ENCODE measurements at regions not wholly inside any gene's neighbourhood (a gene's known extent, or its start where the extent isn't known, plus 50 kb on each side); places are given as distances from the start of the nearest gene placed in this dataset.
"Not testable (repeated sequence)": the region's sequence is repeated elsewhere in the genome, so short reads cannot be mapped to it uniquely, and the experiment has no call there.

GRCh38 chr1:29557701-29558600 is 321.6 kb downstream of the PTPRU start:
- intact Hi-C loops (cut with micrococcal nuclease): no loop called here

DNA sequence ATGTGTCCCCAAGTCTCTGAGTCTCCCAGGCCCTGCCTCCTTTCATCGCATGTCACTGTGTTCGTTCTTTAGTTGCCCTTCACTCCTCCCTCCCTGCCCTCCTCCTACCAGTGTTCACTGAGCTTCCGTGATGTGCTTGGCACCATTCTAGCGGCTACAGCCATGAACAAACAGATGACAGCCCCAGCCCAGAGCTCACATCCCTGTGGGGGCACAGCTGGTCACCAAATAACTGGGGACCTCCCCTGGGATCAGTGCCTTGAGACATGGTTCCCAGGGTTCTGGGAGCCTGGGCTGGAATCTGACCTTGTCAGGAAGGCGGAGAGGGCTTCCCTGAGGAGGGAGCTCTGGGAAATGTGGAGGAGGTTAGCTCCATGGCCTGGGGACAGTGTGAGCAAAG is 320.7 kb downstream of the PTPRU start:
- intact Hi-C loops (cut with micrococcal nuclease): no loop called here

DNA sequence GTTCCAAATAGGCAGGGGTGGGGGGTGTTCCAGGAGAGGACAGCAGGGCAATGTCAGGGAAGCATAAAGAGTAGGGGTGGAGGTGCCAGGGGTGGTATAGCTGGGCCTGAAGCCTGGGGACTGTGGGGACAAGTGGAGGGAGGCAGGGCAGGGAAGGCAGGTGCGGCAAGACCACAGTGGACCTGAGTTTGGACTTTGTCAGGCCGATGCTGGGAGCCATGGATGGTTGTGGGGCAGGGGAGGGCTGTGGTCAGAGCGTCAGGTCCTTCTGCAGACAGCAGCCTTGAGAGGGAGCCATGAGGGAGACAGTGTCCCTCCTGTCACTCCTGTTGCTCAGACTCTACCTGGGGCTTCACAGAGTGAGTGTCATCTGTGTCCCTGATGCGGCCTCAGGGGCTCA is 320.3 kb downstream of the PTPRU start:
- intact Hi-C loops (cut with micrococcal nuclease): no loop called here

- intact Hi-C loops (cut with micrococcal nuclease): no loop called here
These were observed 318.8 kb downstream of the PTPRU start for GRCh38 chr1:29555043-29555620.

- intact Hi-C loops (cut with micrococcal nuclease): no loop called here
These were observed 318.0 kb downstream of the PTPRU start for GRCh38 chr1:29554208-29554778.

DNA sequence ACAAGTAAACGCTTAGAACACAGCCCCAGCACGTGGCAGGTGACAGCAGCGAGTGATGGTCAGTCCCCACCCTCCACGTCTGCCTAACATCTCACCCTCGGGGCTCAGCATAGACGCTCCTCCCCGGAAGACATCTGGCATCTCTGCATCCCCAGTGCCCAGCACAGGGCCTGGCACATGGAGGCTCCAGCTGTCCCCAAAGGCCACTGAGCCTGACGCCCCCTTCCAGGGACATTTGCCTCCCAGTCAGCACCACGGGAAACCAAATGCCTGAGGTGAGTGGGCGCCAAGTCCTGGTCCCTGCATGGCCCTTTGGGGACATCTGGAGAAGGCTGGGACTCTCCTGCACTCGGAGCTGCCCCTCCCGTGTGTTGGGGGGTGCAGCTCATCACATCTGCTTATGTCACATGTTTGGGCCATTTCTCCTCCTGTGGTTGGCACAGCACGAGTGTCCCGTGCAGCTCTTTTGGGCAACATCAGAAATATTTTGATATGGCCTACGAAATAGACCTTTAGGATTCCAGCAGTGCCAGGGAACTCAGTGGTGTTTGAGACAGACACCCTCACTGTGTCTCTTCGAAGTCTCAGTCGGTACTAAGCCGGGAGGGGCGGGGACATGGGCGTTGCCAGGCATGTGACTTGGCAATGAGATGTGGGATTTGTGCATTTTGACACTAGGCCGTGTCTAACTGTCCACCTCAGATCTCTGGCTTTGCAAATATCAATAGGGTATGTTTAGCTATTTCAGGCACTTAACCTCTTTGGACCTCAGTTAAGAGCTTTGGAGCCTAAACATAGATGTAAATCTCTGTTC is 315.0 kb downstream of the PTPRU start:
- intact Hi-C loops (cut with micrococcal nuclease): no loop called here

GRCh38 chr1:29550119-29550841 is 314.0 kb downstream of the PTPRU start:
- intact Hi-C loops (cut with micrococcal nuclease): no loop called here

GRCh38 chr1:29549728-29550118 is 313.4 kb downstream of the PTPRU start:
- intact Hi-C loops (cut with micrococcal nuclease): not testable (repeated sequence)

GRCh38 chr1:29549001-29549400 is 312.7 kb downstream of the PTPRU start:
- intact Hi-C loops (cut with micrococcal nuclease): no loop called here

DNA sequence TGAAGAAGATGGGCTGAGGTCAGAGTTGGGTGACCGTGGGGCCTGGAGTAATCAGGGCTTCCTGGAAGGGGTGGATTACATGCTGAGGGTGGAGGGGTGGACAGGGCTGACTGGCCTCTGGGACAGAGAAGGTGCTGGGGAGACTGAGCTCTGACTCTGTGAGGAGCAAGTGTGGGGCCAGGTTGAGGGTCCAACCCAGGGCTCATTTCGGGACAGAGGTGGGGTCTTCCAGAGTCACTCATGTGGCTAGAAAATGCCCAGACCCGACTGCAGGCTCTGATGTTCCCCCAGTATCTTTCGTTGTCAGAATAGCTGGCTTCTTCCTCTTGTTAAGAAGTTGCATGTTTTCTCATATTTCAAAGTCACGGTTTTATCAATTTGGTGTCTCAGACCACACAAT is 311.8 kb downstream of the PTPRU start:
- intact Hi-C loops (cut with micrococcal nuclease): no loop called here

DNA sequence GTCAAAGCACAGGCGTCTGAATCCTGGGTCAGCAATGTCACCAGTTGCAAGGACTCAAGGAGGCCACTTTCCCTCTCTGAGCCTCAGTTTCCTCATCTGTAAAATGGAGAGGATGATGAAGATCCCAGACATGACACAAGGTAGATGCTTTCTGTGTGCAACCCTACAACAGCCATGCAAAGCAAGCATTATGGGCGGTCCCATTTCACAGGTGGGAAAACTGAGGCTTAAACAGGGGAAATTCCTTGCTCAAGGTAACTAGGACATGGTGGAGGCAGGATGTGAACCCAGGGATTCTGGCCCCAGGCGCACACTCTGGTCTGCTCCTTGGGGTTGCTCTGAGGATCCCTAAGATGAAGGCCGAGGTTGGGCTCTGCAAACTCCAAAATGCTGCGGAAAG is 311.0 kb downstream of the PTPRU start:
- intact Hi-C loops (cut with micrococcal nuclease): no loop called here

DNA sequence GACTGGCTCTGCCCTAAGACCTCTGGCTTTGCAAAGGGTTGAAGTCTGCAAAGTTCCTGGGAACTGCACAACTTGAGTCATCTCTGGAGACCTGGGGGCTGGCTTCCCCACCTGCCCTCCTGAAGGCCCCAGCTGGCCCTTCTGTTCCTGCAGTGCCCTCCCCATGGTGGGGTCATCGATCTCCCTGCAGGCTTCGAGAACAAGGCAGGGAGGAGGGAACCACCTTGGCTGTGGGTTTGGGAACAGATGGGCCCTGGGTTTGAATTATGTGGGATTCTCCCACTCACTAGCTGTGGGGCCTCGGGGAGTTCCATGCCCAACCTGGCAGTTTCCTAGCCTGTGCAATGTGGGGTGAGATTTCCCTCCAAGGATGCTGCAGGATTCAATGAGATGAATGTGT is 310.2 kb downstream of the PTPRU start:
- intact Hi-C loops (cut with micrococcal nuclease): no loop called here

DNA sequence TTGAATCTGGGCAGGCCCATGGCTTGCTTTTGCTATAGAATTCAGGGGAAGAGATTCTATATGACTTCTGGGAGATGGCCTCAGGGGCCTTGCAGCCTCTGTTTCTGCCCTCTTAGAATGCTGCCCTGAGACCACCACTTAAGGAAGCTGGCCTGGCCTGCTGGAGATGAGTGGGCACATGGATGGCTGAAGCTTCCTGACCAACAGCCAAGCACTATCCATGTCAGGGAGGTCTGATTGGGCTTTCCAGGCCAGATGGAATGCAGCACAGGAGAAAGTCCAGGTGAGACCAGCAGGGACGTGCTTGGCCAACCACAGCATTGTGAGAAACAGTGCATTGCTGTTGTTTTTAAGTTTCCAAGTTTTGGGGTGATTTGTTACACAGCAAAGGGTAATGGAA is 308.1 kb downstream of the PTPRU start:
- intact Hi-C loops (cut with micrococcal nuclease): no loop called here

DNA sequence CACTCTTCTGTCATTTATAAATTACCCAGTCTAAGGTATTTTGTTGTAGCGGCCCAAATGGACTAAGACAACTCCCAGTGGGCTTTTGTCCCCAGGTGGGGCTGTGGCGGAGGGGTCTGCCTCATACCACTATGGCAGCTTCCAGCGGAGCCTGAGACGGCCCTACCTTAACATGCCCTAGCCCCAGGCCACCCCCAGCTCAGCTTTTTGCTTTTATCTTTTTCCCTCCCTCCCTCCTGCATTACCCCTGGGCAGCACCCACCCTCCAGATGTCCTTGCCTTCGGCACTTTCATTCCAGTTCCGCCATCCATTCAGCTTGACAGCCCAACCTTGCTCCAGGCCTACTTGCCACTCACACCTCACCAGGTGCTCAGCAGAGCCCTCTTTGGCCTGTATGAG is 307.3 kb downstream of the PTPRU start:
- intact Hi-C loops (cut with micrococcal nuclease): no loop called here

DNA sequence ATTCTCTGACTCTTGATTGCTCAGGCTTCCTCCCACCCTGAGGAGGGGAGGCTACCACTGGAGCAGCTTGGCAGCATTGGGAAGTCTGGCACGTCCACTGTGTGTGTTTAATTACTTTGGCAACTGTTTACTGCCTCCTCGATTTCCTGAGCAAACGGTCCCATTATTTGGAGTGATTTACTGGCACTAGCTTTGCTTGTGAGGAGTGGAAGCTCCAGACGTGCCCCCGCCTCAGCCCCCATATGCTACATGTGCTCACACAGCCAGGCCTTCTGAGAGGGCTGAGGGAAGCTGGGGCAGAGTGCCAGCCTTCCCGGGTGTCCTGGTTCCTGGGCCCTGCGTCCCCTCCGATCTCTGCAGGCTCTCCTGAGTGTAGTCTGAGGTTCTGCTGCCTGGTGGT is 306.2 kb downstream of the PTPRU start:
- intact Hi-C loops (cut with micrococcal nuclease): no loop called here

GRCh38 chr1:29541631-29542030 is 305.3 kb downstream of the PTPRU start:
- intact Hi-C loops (cut with micrococcal nuclease): no loop called here

- intact Hi-C loops (cut with micrococcal nuclease): no loop called here
These were observed 304.6 kb downstream of the PTPRU start for GRCh38 chr1:29540801-29541357.

DNA sequence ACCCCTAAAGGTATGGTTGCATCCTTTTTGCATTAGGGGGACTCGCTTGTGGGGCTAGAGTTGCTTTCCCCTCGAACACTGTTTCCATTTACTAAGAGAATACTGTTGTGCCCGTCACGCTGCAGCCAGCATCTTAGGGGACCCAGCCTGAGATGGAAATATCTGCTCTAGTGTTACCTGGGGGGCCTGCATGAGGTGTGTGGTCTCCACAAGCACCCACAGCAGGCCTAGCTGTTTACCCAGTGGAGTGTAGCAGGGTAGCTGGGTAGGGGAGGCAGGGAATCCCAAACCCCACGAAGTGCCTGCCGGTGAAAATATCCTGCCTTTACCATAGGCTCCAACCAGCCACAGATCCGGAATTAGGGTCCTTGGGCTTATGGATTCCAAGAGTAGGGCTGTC is 303.6 kb downstream of the PTPRU start:
- intact Hi-C loops (cut with micrococcal nuclease): no loop called here

- intact Hi-C loops (cut with micrococcal nuclease): no loop called here
These were observed 302.3 kb downstream of the PTPRU start for GRCh38 chr1:29538586-29538985.

- intact Hi-C loops (cut with micrococcal nuclease): no loop called here
These were observed 296.4 kb downstream of the PTPRU start for GRCh38 chr1:29532751-29533150.

GRCh38 chr1:29532285-29532684 is 296.0 kb downstream of the PTPRU start:
- intact Hi-C loops (cut with micrococcal nuclease): no loop called here

Measured in T-helper 2 cell treated with Interferon-gamma antibody and Interleukin-4, amounts not matched to agents 100 ng/mL and 5 ng/mL, for 36 hours (primary cell).